Psoas muscle (tissue), 7 donors: ENCODE measurements at regions not wholly inside any gene's neighbourhood (a gene's known extent, or its start where the extent isn't known, plus 50 kb on each side); places are given as distances from the start of the nearest gene placed in this dataset.

Experiments used
- ATAC-seq, 4 donors: fragments of 200-7000 bp; cut with Tn5 transposase; one replicate each; pipeline ENCODE4 v1.9.1; 2020; ENCODE audit warnings: moderate library complexity in 3 of 4, mild to moderate bottlenecking in 2 of 4
- DNase-seq, 2 donors: peaks; one replicate each; pipeline ENCODE4 v3.0.0-alpha.2; 2020
- H3K27ac ChIP-seq: fragments of 200-600 bp; one replicate; pipeline ENCODE4 v1.8.0; 2022
- H3K27me3 ChIP-seq, 3 donors: fragments of 200-600 bp in 1 of 3; one replicate each; pipeline versions ENCODE4 v1.6.1 to v1.8.0; 2013 to 2022; ENCODE audit warnings: low read length in 2 of 3, mild to moderate bottlenecking in 2 of 3, moderate library complexity in 1 of 3; ENCODE audit not compliant: insufficient read depth in 3 of 3
- H3K36me3 ChIP-seq, 2 donors: fragments of 200-600 bp in 1 of 2; one replicate each; pipeline versions ENCODE4 v1.6.1 to v1.8.0; 2013 to 2022; ENCODE audit warnings: low read depth in 1 of 2, mild to moderate bottlenecking in 1 of 2, moderate library complexity in 1 of 2; ENCODE audit not compliant: insufficient read depth in 1 of 2
- H3K4me1 ChIP-seq: fragments of 200-600 bp; one replicate; pipeline ENCODE4 v1.8.0; 2022
- H3K4me3 ChIP-seq: fragments of 200-600 bp; one replicate; pipeline ENCODE4 v1.8.0; 2022; ENCODE audit warnings: mild to moderate bottlenecking
- H3K9me3 ChIP-seq: fragments of 200-600 bp; one replicate; pipeline ENCODE4 v1.8.0; 2022
- WGBS, 3 donors: extraction: QIAGEN DNeasy Blood & Tissue Kit; methylation state at CpG; one replicate each; pipeline versions ENCODE4 v1.1.6 to v1.1.7; 2013; 5-methylcytosine and 5-hydroxymethylcytosine counted together
- intact Hi-C, 2 donors: fragments of 100-400 bp; cut with DNase I; formaldehyde crosslinking; loops; one replicate each; pipeline versions ENCODE4 v1.11.0 to v1.14.2; 2022
- TF ChIP-seq, protein P1 (sequence below): fragments of 200-600 bp; IDR thresholded peaks from one replicate; pipeline ENCODE4 v1.8.0; 2022; ENCODE audit warnings: antibody characterized with exemption
- donor health status: healthy with polysubstance abuse.
- donor health status: DM: no; HTN: no; CAD: no; lungs with moderate emphysema.
- donor health status: Bipolar disorder and iron deficiency.
- donor health status: healthy.
- donor health status: DM: yes; HTN: yes; CAD: no.
- donor health status: DM: no; HTN: no; CAD: no.
- donor health status: DM: yes; HTN: yes; CAD: no.

DNA sequence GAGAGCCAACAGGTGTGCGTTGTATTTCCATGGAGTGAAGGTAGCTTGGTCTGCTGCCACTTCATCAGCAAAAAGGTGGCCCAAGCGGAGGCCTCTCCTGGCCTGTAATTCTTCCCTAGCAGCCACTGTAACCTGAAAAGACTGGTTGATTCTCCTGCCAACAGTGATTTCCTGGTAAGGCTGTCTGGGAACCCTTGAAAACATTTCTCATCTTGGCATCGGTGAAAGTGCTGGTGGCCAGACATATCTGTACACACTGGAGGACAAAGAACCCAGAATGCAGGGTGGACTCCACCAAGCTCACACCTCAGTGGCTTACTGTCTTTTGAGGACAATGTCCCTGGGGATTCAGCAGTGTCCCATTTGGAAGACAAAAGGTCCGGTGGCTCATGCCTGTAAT, 128.0 kb downstream of the TRIM29 start:
- H3K27ac ChIP-seq: no peak overlapping the region
- no peaks in the 10 kb centered on the region for H3K36me3 ChIP-seq
- ATAC-seq (no peak), DNase-seq (no peak)
- H3K27me3 ChIP-seq: peaks cover 0 to 42% (median 0%) of the 10 kb centered on the region in 3 donors
- H3K4me1 ChIP-seq: no peaks in the 10 kb centered on the region
- intact Hi-C loops: loop anchor here in 1 of 2 donors (5.0 kb wide), 1 partner anchor 97 kb away; no protein-coding TSS in a partner anchor
- TF ChIP-seq, protein P1, sequence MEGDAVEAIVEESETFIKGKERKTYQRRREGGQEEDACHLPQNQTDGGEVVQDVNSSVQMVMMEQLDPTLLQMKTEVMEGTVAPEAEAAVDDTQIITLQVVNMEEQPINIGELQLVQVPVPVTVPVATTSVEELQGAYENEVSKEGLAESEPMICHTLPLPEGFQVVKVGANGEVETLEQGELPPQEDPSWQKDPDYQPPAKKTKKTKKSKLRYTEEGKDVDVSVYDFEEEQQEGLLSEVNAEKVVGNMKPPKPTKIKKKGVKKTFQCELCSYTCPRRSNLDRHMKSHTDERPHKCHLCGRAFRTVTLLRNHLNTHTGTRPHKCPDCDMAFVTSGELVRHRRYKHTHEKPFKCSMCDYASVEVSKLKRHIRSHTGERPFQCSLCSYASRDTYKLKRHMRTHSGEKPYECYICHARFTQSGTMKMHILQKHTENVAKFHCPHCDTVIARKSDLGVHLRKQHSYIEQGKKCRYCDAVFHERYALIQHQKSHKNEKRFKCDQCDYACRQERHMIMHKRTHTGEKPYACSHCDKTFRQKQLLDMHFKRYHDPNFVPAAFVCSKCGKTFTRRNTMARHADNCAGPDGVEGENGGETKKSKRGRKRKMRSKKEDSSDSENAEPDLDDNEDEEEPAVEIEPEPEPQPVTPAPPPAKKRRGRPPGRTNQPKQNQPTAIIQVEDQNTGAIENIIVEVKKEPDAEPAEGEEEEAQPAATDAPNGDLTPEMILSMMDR: no peak
- H3K4me3 ChIP-seq: no peak overlapping the region
- WGBS, 3 donors: 56 to 83% (median 65%) methylated on average over 4 of the region's 4 CpGs
- no peaks in the 10 kb centered on the region for H3K9me3 ChIP-seq

DNA sequence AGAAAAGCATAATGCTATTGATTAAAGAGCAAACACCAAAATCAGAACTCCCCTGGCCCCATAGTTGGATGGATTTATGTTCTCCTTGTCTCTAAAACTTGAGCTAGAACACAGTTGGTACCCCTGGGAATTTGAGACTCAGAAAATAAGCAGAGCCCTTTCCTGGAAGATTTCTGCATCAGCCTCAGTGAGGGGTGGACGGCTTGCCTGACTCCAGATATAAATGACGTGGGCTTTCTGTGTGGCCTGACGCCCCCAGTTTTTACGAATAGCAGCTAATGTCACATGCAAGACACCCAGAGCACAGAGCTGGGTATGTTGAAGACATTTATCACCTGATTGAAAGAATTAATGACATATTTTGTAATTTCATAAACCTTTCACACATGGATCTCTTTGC, 130.8 kb downstream of the TRIM29 start:
- no peak overlapping the region for H3K4me3 ChIP-seq
- DNase-seq (no peak), ATAC-seq (no peak)
- peaks cover 0 to 31% (median 2%) of the 10 kb centered on the region in 3 donors for H3K27me3 ChIP-seq
- WGBS, 3 donors: 82 to 92% (median 86%) methylated on average over 4 of the region's 4 CpGs
- no peaks in the 10 kb centered on the region for H3K9me3 ChIP-seq
- no peaks in the 10 kb centered on the region for H3K36me3 ChIP-seq
- H3K4me1 ChIP-seq: no peaks in the 10 kb centered on the region
- intact Hi-C loops: no loop called here
- TF ChIP-seq, protein P1: no peak
- no peak overlapping the region for H3K27ac ChIP-seq

DNA sequence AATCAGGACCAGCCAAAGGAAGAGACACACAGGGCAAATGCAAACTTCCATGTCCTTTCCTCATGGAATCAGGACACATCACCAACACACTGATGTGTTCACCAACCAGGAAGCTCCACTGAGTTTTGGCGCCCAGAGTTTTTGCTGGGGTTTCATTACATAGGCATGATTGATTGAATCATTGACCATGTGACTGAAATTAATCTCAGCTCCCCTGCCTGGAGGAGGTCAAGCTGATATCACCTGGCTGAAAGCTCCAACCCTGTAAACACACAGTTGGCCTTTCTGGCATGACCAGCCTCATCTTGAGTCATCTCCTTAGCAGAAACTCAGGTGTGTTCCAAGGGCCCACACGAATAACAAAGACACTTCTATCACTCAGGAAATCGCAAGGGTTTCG, 133.2 kb downstream of the TRIM29 start:
- DNase-seq (no peak), ATAC-seq (no peak)
- TF ChIP-seq, protein P1: no peak
- H3K27ac ChIP-seq: no peak overlapping the region
- H3K27me3 ChIP-seq: peaks cover 0 to 24% (median 2%) of the 10 kb centered on the region in 3 donors
- WGBS, 3 donors: 48 to 89% (median 80%) methylated on average over 4 of the region's 4 CpGs
- no peaks in the 10 kb centered on the region for H3K36me3 ChIP-seq
- H3K9me3 ChIP-seq: no peaks in the 10 kb centered on the region
- intact Hi-C loops: no loop called here
- H3K4me1 ChIP-seq: no peaks in the 10 kb centered on the region
- H3K4me3 ChIP-seq: no peak overlapping the region

DNA sequence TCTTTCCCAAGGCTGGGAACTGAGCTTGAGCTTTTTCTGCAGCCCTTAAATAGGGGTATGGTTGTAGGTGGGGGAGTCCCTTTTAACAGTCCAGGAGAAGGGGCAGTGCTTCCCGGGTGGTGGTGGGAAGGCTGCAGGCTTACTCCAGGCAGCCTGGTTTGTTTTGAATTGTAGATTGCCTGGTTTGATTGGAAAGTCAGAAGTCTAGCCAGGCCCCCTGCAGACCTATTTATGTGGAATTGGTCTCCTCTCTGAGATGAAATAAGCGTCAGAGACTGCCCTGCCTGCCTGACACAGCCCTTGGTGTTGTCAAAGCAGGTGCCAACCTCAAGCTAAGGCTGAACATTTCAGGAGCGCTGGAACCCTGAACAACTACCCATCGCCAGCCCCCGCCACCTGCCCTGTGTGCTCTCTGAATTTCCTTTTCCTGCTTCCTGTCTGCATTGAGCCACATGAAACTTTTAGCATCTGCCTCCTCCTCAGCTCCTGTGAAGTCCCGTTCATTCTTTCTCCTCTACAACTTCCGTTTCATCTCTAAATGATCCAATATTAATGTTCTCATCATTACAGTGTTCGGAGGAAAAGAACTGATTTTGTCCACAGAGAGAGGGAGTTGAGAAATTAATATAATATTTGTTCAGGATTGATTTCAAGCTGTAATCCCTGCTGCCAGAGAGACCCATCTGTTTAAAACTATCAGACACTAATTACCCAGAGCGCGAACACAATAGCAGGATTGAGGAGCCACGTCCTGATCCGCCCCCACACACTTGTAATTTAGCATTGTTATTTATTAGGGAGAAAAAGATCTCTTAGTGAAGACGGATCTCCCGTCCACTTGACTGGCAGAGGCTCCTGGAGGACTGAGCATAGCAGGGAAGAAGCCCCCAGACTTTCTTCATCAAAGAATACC, 136.5 kb downstream of the TRIM29 start:
- no peaks in the 10 kb centered on the region for H3K4me1 ChIP-seq
- H3K9me3 ChIP-seq: no peaks in the 10 kb centered on the region
- intact Hi-C loops: no loop called here
- no peak for ATAC-seq
- no peak overlapping the region for H3K4me3 ChIP-seq
- H3K36me3 ChIP-seq: no peaks in the 10 kb centered on the region
- H3K27me3 ChIP-seq: peaks cover 0 to 24% (median 2%) of the 10 kb centered on the region in 3 donors
- DNase-seq: no peak
- 19 to 31% (median 21%) methylated on average over 14 of the region's 14 CpGs for WGBS, 3 donors
- TF ChIP-seq, protein P1: no peak
- no peak overlapping the region for H3K27ac ChIP-seq
